ENCODE measurements at regions not wholly inside any gene's neighbourhood (a gene's known extent, or its start where the extent isn't known, plus 50 kb on each side); places are given as distances from the start of the nearest gene placed in this dataset.

- ChIA-PET POLR2A (ENCODE audit: partially characterized antibody) (no interaction called here), CTCF (ENCODE audit: partially characterized antibody) (interaction anchor here (1.4 to 1.5 kb wide), 2 partner anchors 15 to 283 kb away, joined by 5 to 6 read pairs; no protein-coding TSS in a partner anchor)
- Histone ChIP-seq H3K4ac (replicated peaks; ENCODE audit: insufficient read length, low read depth, low read length) (no peak overlapping the region), H3K14ac (ENCODE audit: insufficient read length) (no peak overlapping the region), H4K91ac (replicated peaks; ENCODE audit: insufficient read length, low read length) (no peak overlapping the region), H2BK5ac (ENCODE audit: low read depth, low read length) (no peak overlapping the region), H2BK20ac (ENCODE audit: low read length) (no peak overlapping the region), H4K20me1 (replicated peaks in 1 of 2; ENCODE audit: control insufficient read depth in 1 of 2, insufficient read depth in 2 of 2, low read length in 2 of 2) (no peaks in the 10 kb centered on the region), H4K5ac (ENCODE audit: insufficient read length, low read depth, low read length) (no peak overlapping the region), H3K9ac (replicated peaks in 1 of 4; ENCODE audit: extremely low read depth in 1 of 4, low read depth in 3 of 4, low read length in 3 of 4) (no peak overlapping the region), H3K36me3 (ENCODE audit: control insufficient read depth in 2 of 4, insufficient read depth in 4 of 4, low read length in 3 of 4) (no peaks in the 10 kb centered on the region), H3K18ac (ENCODE audit: extremely low read depth, low read length) (no peak overlapping the region), H3K4me2 (ENCODE audit: insufficient read depth in 1 of 2, low read depth in 2 of 2, low read length in 2 of 2) (no peak overlapping the region), H3K27me3 (replicated peaks in 1 of 4; ENCODE audit: control insufficient read depth in 3 of 4, extremely low read depth in 1 of 4, insufficient read depth in 3 of 4, low read length in 3 of 4) (peaks cover 0 to 2% (median 0%) of the 10 kb centered on the region in 4 experiments; a peak in 2 of 7 replicates), H4K8ac (ENCODE audit: extremely low read depth, insufficient read depth, low read length) (no peak overlapping the region), H3K79me2 (ENCODE audit: control insufficient read depth in 1 of 2, insufficient read depth in 2 of 2, low read length in 2 of 2) (no peaks in the 10 kb centered on the region), H3K56ac (replicated peaks; ENCODE audit: insufficient read length, low read depth, low read length) (no peak overlapping the region), H3K23me2 (ENCODE audit: low read depth, low read length) (no peaks in the 10 kb centered on the region; the same call in 1 of the 2 replicates), H3K79me1 (ENCODE audit: low read depth, low read length) (no peaks in the 10 kb centered on the region), H3K23ac (ENCODE audit: insufficient read length) (no peak overlapping the region), H3K4me1 (replicated peaks in 1 of 4; ENCODE audit: control insufficient read depth in 3 of 4, insufficient read depth in 4 of 4, low read length in 3 of 4) (no peaks in the 10 kb centered on the region), H2AK5ac (ENCODE audit: low read depth, low read length) (no peak overlapping the region), H2BK12ac (ENCODE audit: low read depth, low read length) (no peak overlapping the region), H3K4me3 (ENCODE audit: extremely low read depth in 1 of 4, insufficient read depth in 2 of 4, low read depth in 3 of 4, low read length in 4 of 4) (no peak overlapping the region), H3K27ac (ENCODE audit: low read depth, low read length) (no peak overlapping the region), H3K9me3 (ENCODE audit: insufficient read depth in 2 of 2, low read depth in 1 of 2, low read length in 1 of 2) (no peaks in the 10 kb centered on the region), H2BK15ac (ENCODE audit: low read length) (no peak overlapping the region), H2AFZ (ENCODE audit: low read length) (no peak overlapping the region), H2BK120ac (replicated peaks; ENCODE audit: low read depth, low read length) (no peak overlapping the region)
- FAIRE-seq (no peak), DNase-seq (ENCODE audit: low read depth in 1 of 2, low spot score in 2 of 2) (no peak)
- WGBS, 2 experiments (ENCODE audit: extremely low coverage in 1 of 2, insufficient coverage in 1 of 2, insufficient read length in 1 of 2, insufficient replicate concordance in 2 of 2, low coverage in 1 of 2, low lambda C conversion rate in 2 of 2, missing lambda C conversion rate in 1 of 2) = 86% methylated on average over 3 of the region's 3 CpGs; no CpG with 5 or more reads in 1 of the 2 experiments
- TF ChIP-seq SP1 (IDR thresholded peaks at IDR 0.05; ENCODE audit: low read depth, low read length) (no peak), EGR1 (IDR thresholded peaks at IDR 0.05; ENCODE audit: borderline replicate concordance, low read depth, low read length) (no peak), EZH2 (IDR thresholded peaks at IDR 0.05; ENCODE audit: low read depth, low read length, severe bottlenecking) (no peak), NANOG (IDR thresholded peaks at IDR 0.05; ENCODE audit: insufficient read depth, low read depth, low read length, poor library complexity, severe bottlenecking) (no peak), CEBPB (IDR thresholded peaks at IDR 0.05; ENCODE audit: low read depth, low read length) (no peak), CREB1 (IDR thresholded peaks at IDR 0.05) (no peak), POLR2A (IDR thresholded peaks at IDR 0.05; ENCODE audit: control extremely low read depth in 1 of 2, low read depth in 2 of 2, low read length in 2 of 2) (no peak), E2F6 (IDR thresholded peaks at IDR 0.05) (no peak), RBBP5 (IDR thresholded peaks at IDR 0.05; ENCODE audit: borderline replicate concordance, low read depth, low read length) (no peak), NRF1 (IDR thresholded peaks at IDR 0.05; ENCODE audit: low read depth, low read length) (no peak), SP2 (IDR thresholded peaks at IDR 0.05; ENCODE audit: low read length) (no peak), TBP (IDR thresholded peaks at IDR 0.05; ENCODE audit: low read depth, low read length) (no peak), HDAC2 (IDR thresholded peaks at IDR 0.05; ENCODE audit: borderline replicate concordance in 1 of 2, low read depth in 2 of 2, low read length in 2 of 2) (no peak), SIX5 (IDR thresholded peaks at IDR 0.05; ENCODE audit: low read depth, low read length) (no peak), POU5F1 (IDR thresholded peaks at IDR 0.05; ENCODE audit: low read depth, low read length) (no peak)
Measured at GRCh38 chr21:41566500-41567014, 58.6 kb upstream of the TMPRSS2 start.

Measured in H1 (cell line).